Motor neuron (in vitro differentiated cells): ENCODE measurements at regions not wholly inside any gene's neighbourhood (a gene's known extent, or its start where the extent isn't known, plus 50 kb on each side); places are given as distances from the start of the nearest gene placed in this dataset.
"Not testable (repeated sequence)": the region's sequence is repeated elsewhere in the genome, so short reads cannot be mapped to it uniquely, and the experiment has no call there.

Experiments used
- ATAC-seq, 8 experiments: fragments of 200-7000 bp; cut with Tn5 transposase; replicated peaks in 6 of 8; 2 replicates each; pipeline ENCODE4 v1.8.0; 2021; ENCODE audit warnings: mild to moderate bottlenecking in 8 of 8, moderate library complexity in 8 of 8
- H3K27ac ChIP-seq, 2 donors: fragments of 250-450 bp; sonication (Bioruptor Pico); 2 replicates each; pipeline ENCODE4 v1.9.0; 2021; ENCODE audit warnings: antibody characterized with exemption in 2 of 2, mild to moderate bottlenecking in 2 of 2, moderate library complexity in 1 of 2
- H3K4me1 ChIP-seq, 2 donors: fragments of 250-450 bp; sonication (Bioruptor Pico); replicated peaks in 1 of 2; 2 replicates each; pipeline ENCODE4 v1.6.1; 2021; ENCODE audit warnings: antibody characterized with exemption in 2 of 2, mild to moderate bottlenecking in 2 of 2, moderate library complexity in 1 of 2
- H3K4me3 ChIP-seq, 5 donors: fragments of 250-450 bp; sonication (Bioruptor Pico); 2 replicates each; pipeline ENCODE4 v1.9.0; 2021; ENCODE audit warnings: antibody characterized with exemption in 5 of 5, mild to moderate bottlenecking in 5 of 5, moderate library complexity in 4 of 5
- WGBS, 10 experiments: fragments of 450-650 bp; shearing (Covaris generic); methylation state at CpG; one replicate each; pipeline ENCODE4 v1.0.0; 2022; 5-methylcytosine and 5-hydroxymethylcytosine counted together
- in situ Hi-C, 9 experiments: fragments of 400-800 bp; cut with MboI; loops; one replicate each; pipeline ENCODE4 v1.15.0; 2021; ENCODE audit warnings: low sequenced_read_pairs in 9 of 9, low pct_unique_long_range_greater_than_20kb in 2 of 9; ENCODE audit not compliant: unreplicated experiment in 9 of 9

- 0 to 100% (median 89%) methylated on average over 1 to 2 of the region's 2 CpGs for WGBS, 10 experiments
- H3K27ac ChIP-seq, result no peak overlapping the region
- peaks cover 0 to 4% of the 10 kb centered on the region in 2 donors for H3K4me1 ChIP-seq
- in situ Hi-C loops, result no loop called here
- no peak overlapping the region for H3K4me3 ChIP-seq
- ATAC-seq, result no peak
Measured at GRCh38 chr14:57013987-57014386, 203.7 kb upstream of the OTX2 start.

- H3K4me3 ChIP-seq, result no peak overlapping the region
- peak in 2 of 8 experiments; percentile 12 to 53 for ATAC-seq
- H3K4me1 ChIP-seq, result peaks cover 6 to 12% of the 10 kb centered on the region in 2 donors
- 1 to 89% (median 71%) methylated on average over 3 to 8 of the region's 9 CpGs for WGBS, 10 experiments
- in situ Hi-C loops, result no loop called here
- H3K27ac ChIP-seq, result no peak overlapping the region
Measured at GRCh38 chr14:57009585-57010515, 199.6 kb upstream of the OTX2 start.

DNA sequence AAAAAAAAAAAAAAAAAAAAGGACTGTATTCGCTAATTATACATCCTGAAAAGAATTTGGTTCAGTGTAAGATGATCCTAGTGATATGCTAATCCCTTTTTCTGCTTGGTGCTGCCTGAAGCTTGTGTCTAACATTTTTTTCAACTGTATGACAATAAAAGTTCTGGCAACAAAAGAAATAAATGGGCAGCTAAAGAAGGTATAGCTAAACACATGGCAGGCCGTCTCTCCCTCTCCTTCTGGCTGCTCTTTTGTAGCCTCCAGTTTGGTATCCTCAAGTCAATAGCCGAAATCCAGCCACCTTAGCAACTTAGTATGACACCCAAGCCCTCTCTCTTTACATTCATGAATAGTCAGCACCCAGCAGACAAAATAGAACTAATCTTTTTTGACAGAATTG, 198.3 kb upstream of the OTX2 start:
- no peak overlapping the region for H3K27ac ChIP-seq
- WGBS, 10 experiments, result 0 to 85% (median 36%) methylated on average over 2 to 3 of the region's 3 CpGs; no CpG with 5 or more reads in 1 of the 10 experiments
- in situ Hi-C loops, result no loop called here
- ATAC-seq, result peak in 3 of 8 experiments; percentile 12 to 54 (median 36)
- no peak overlapping the region for H3K4me3 ChIP-seq
- H3K4me1 ChIP-seq, result peaks cover 6 to 12% of the 10 kb centered on the region in 2 donors

- Histone ChIP-seq H3K4me1 (no peaks in the 10 kb centered on the region), H3K4me3 (no peak overlapping the region), H3K27ac (no peak overlapping the region)
- in situ Hi-C loops, result no loop called here
- WGBS, 10 experiments, result 0 to 100% (median 80%) methylated on average over 1 of the region's 1 CpG; no CpG with 5 or more reads in 3 of the 10 experiments
- no peak for ATAC-seq
Measured at GRCh38 chr14:56998728-56999127, 188.4 kb upstream of the OTX2 start.

DNA sequence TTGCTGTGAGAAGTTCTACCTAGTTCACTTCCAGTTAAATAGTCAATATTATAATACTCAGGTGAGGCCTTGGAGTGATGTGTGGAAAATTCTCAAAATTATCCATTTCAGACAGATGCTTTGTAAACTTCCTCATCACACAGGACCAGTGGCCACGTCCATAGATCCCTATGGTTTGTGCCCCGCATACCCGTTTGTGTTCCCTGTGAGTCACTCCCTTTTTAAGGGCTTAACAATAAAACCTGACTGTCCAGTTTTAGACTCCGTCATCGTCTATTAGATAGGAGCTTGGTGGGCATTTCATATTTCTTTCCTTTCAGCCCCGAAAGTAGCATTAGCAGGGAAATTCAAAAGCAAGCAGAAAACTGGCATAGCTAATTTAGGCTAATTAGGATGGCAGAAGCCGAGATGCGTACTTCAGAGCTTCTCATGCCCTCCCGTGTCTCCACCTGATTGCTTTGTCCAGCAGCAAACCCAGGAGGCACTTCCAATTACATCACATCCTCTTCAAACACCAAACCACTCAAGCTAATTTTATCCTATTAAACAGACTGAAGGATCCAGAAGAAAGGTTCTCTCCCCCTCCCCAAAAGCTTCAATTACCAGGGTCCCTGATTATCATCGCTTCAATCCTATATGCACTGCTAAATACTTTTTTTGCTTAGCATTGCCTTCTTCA, 186.6 kb upstream of the OTX2 start:
- H3K27ac ChIP-seq, result no peak overlapping the region
- 17 to 94% (median 75%) methylated on average over 1 to 10 of the region's 10 CpGs; no CpG with 5 or more reads in 2 of the 10 experiments for WGBS, 10 experiments
- no peaks in the 10 kb centered on the region for H3K4me1 ChIP-seq
- no peak for ATAC-seq
- in situ Hi-C loops, result no loop called here
- H3K4me3 ChIP-seq, result no peak overlapping the region

- 0 to 100% (median 78%) methylated on average over 1 to 2 of the region's 2 CpGs; no CpG with 5 or more reads in 2 of the 10 experiments for WGBS, 10 experiments
- in situ Hi-C loops, result no loop called here
- Histone ChIP-seq H3K4me1 (no peaks in the 10 kb centered on the region), H3K4me3 (no peak overlapping the region), H3K27ac (no peak overlapping the region)
- ATAC-seq, result peak in 1 of 8 experiments; percentile 19
Measured at GRCh38 chr14:56995010-56995409, 184.7 kb upstream of the OTX2 start.

DNA sequence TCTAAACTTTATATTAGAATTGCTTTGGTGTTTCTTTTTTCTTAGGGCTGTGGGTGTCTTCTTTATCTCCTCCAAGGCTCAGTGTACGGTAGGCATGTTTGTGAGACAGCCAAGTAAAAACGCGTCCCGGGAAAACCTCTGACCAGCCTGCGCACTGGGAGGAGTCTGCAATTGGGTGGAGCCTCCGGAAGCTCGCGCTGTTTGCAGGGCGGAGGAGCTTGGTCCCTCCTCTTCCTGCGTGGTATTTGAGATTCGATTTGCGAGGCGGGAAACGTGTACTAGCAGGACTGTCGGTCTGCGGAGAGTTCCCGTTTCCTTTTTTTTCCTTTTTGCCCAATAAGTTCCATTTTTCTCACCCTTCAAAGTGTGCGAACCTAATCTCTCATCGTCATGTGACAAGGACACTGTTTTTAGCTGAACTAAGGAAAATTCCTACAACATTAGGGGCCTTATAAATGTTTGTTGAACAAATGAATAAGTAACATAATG, 182.1 kb upstream of the OTX2 start:
- H3K4me1 ChIP-seq, result no peaks in the 10 kb centered on the region
- no peak overlapping the region for H3K27ac ChIP-seq
- 0 to 100% (median 82%) methylated on average over 1 to 17 of the region's 19 CpGs for WGBS, 10 experiments
- H3K4me3 ChIP-seq, result no peak overlapping the region
- in situ Hi-C loops, result no loop called here
- ATAC-seq, result no peak

- H3K4me1 ChIP-seq, H3K27ac ChIP-seq, H3K4me3 ChIP-seq, in situ Hi-C loops, ATAC-seq: not testable (repeated sequence)
- no CpG with 5 or more reads among the region's 41 CpGs for WGBS, 10 experiments
Measured at GRCh38 chr14:56990991-56991627, 180.8 kb upstream of the OTX2 start.

GRCh38 chr14:56989359-56989758, 179.1 kb upstream of the OTX2 start:
- in situ Hi-C loops, result no loop called here
- no peak overlapping the region for H3K4me3 ChIP-seq
- H3K27ac ChIP-seq, result no peak overlapping the region
- H3K4me1 ChIP-seq, result no peaks in the 10 kb centered on the region
- 15 to 100% (median 90%) methylated on average over 1 to 5 of the region's 5 CpGs; no CpG with 5 or more reads in 3 of the 10 experiments for WGBS, 10 experiments
- ATAC-seq, result no peak

- no peak overlapping the region for H3K4me3 ChIP-seq
- in situ Hi-C loops, result no loop called here
- WGBS, 10 experiments, result 4 to 100% (median 66%) methylated on average over 1 to 3 of the region's 3 CpGs; no CpG with 5 or more reads in 2 of the 10 experiments
- H3K27ac ChIP-seq, result no peak overlapping the region
- no peak for ATAC-seq
- H3K4me1 ChIP-seq, result no peaks in the 10 kb centered on the region
Measured at GRCh38 chr14:56979936-56980335, 169.7 kb upstream of the OTX2 start.

DNA sequence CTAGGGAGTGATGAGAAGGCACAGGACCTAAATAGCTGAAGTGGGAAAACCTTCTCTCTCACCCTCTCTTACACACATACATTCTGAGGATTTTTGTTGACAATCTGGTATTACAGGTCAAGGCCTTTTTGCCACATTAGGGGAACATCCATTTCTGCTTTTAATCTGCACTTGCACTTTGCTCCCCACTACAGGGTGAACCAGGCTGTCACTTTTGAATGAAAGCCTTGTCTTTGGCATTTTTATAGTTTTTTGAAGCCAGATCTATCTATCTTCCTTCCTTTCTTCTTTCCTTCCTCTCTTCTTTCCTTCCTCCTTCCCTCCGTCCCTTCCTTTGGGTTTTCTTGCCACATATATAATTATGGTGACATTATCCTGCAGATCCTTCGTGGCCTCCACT, 165.9 kb upstream of the OTX2 start:
- Histone ChIP-seq H3K4me1 (no peaks in the 10 kb centered on the region), H3K27ac (no peak overlapping the region), H3K4me3 (no peak overlapping the region)
- no peak for ATAC-seq
- in situ Hi-C loops, result no loop called here
- whole genome bisulfite sequencing, 10 experiments, result 0 to 94% (median 55%) methylated on average over 2 of the region's 2 CpGs; no CpG with 5 or more reads in 2 of the 10 experiments

DNA sequence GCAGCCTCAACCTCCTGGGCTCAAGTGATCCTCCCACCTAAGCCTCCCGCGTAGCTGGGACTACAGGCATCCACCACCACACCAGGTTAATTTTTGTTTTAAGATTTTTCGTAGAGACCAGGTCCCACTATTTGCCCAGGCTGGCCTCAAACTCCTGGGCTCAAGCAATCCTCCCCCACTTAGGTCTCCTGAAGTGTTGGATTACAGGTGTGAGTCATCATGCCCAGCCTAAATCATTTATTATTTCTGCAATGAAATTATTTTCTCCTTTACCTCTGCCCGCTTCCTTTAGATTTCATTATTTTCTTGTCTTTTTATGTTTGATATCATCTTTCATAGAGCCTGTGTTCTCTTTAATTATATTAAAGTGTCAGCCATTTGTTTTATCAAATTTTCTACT, 165.2 kb upstream of the OTX2 start:
- 0 to 100% (median 95%) methylated on average over 1 to 4 of the region's 4 CpGs for WGBS, 10 experiments
- in situ Hi-C loops, result no loop called here
- Histone ChIP-seq H3K27ac (no peak overlapping the region), H3K4me1 (no peaks in the 10 kb centered on the region), H3K4me3 (no peak overlapping the region)
- ATAC-seq, result no peak

DNA sequence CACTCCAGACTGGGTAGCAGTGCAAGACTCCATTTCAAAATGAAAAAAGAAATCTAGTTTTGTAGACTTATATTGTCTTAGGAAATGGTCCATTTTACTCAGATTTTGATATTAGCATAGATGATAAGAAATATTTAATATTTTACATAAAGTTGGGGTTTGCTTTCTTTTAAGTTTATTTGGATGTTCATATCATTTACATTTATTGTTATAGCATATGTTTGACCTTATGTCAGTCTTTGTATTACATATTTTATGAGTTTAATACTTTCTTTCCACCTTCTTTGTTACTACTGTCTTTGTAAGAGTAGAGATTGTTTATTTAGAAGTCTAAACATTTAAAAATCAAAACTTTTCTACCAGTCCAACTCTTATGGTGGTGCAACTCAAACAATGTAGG, 162.7 kb upstream of the OTX2 start:
- H3K27ac ChIP-seq, result no peak overlapping the region
- no peak overlapping the region for H3K4me3 ChIP-seq
- no peaks in the 10 kb centered on the region for H3K4me1 ChIP-seq
- in situ Hi-C loops, result no loop called here
- no peak for ATAC-seq
